ENCODE measurements at regions not wholly inside any gene's neighbourhood (a gene's known extent, or its start where the extent isn't known, plus 50 kb on each side); places are given as distances from the start of the nearest gene placed in this dataset.
"Not testable (repeated sequence)": the region's sequence is repeated elsewhere in the genome, so short reads cannot be mapped to it uniquely, and the experiment has no call there.

DNA sequence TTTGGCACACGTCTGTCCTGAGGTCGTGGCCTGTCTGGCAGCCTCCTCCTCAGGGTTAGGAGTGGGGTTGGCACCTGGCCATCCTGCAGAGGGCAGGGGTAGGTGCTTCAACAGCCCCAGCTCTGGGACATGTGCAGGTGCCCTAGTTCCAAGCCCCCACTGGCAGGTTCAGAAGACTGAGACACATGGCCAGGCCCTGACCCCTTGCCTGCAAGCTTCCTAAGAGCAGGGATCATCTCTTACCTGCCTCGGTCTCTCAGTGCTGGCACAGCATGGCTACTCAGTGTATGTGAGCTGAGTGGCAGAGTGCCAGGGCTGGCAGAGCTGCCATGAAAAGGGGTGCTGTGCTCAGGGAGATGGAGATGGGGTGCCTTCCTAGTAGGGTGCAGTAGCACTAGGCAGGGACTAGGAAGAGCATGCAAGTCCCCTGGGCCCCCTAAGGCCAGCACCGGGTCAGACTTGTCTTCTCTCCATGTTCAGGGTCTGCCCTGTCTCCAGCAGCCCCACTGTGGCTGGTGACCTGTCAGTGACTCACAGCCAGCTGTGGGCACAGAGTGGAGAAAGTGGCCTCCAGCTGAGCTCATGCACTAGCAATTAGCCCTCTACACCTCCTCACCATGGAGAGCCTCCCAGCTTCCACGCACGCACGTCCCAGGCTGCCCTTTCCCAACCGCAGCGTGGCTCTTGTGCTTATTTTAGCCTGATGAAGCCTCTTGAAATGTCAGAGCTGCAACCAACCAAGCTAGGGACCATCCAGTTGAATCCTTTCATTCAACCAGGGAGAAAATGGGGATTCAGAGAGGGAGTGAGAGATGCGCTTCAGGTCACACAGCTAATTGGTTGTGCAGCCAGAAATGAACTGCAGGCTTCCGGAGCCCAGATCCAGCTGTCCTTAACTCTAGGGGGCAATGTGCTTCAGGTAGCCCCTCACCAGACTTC is 116.6 kb downstream of the MRPL14 start:
- DNase-seq = peak; percentile 96

DNA sequence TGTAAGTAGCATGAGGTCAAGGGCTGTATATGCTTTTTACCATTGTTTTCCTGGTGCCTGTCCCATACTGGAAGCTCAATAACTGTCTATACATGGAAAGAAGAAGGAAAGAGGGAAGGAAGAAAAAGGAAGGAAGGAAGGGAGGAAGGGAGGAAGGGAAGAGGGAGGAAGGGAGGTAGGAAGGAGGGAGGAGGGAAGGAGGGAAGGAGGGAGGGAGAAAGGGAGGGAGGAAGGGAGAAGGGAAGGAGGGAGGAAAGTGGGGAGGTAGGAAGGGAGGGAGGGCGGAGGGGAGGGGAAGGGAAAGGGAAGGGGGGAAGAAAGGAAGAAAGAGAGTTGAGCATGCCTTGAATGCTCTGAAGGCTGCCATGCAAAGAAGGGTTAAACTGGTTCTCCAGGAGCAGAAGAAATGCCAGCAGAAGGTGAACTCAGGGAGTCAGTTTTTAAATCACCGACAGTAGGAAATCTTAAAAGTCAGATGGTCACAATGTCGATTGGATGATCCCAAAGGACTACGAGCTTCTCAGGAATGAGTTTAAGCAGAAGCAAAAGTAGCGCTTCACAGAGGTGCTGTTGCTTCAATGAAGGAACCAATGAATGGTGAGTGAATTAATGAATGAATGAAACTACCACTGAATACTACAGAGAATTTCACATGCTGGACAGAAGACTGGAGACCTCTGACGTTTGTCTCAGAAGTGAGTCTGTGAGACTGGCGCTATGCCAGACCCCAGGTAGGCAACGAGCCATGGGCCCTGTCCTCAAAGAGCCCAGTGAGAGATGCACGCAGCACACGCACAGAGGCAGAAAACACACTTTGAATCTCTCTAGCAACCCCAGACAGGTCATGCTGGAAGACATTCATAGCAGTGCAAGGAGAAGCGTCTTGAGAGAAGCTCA is 117.6 kb downstream of the MRPL14 start:
- peak; percentile 76 for DNase-seq

DNA sequence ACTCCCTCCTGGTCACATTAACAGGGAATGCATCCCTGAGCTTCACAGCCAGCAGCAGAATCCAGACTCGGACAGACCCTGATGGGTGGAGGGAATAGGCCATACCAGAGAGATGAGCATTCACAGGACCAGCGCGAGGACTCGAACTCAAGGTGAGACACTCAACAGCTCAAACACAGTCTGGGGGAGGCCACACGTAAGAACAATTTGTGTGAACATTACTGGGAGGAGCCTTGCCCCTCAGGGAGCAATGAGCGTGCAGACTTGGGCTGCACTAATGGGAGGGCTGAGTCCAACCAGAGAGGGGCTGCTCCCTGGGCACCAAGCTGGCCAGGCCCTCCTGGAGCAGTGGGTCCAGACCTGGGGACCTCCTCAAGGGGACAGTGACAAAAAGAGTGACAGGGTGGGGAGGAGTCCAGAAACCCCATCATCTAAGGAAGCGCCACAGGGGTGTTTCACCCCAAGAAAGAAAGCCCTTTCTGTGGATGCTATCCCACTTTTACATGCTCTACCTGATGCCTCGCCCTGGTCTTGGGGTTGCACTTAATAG is 118.4 kb downstream of the MRPL14 start:
- no peak for DNase-seq

DNA sequence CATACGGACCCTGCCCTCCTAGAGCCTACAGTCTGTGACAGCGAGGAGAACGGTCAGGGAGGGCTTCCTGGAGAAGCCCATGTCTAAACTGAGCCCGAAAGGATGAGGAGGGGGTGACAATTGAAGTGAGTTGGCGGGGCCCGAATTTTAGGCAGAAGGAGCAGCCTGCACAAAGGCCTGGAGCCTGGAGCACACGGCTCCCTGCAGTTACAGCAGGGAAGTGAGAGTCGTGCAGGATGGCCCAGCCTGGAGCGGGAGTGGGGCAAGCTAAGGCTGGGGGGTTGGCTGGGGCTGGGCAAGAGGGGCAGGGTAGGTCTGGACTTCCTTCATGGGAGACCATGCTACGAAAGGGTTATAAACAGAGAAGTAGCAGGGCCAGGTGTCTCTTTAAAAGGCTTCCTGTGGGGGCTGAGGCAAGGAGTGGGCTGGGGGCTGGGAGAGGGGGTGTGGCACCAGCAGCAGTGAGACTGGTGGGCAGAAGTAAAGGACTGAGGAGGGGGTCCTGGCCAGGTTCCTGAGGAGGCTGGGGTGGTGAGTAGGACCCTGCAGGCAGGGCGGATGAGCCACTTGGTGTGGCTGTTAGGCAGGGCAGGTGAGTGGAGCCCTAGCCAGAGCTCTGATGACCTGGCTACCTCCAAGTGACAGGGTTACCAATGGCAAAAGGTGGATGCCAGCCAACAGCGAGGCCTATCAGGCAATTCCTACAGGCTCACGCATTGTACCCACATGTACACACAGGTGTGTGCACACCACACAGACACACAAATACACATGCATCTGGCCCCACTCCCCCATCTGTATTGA is 119.2 kb downstream of the MRPL14 start:
- no peak for DNase-seq

DNA sequence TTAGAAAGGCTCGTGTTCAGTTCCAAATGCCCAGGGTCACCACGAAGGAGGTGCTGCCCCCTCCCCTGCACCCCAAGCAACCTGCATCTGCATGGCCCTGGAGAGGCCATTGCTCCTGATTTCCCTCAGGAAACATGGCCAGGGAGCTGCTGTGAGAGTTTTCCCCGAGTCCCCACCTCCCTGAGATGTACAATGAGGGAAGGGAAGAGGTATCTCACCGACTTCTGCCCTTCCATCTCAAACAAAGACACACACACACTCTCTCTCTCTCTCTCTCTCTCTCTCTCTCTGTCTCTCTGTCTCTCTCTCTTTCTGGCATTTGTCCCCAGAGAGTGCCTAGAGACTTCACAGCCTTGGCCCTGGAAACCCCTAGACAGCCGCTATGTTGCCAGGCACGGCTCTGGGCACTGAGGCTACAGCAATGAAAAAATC is 120.4 kb downstream of the MRPL14 start:
- DNase-seq = no peak

DNA sequence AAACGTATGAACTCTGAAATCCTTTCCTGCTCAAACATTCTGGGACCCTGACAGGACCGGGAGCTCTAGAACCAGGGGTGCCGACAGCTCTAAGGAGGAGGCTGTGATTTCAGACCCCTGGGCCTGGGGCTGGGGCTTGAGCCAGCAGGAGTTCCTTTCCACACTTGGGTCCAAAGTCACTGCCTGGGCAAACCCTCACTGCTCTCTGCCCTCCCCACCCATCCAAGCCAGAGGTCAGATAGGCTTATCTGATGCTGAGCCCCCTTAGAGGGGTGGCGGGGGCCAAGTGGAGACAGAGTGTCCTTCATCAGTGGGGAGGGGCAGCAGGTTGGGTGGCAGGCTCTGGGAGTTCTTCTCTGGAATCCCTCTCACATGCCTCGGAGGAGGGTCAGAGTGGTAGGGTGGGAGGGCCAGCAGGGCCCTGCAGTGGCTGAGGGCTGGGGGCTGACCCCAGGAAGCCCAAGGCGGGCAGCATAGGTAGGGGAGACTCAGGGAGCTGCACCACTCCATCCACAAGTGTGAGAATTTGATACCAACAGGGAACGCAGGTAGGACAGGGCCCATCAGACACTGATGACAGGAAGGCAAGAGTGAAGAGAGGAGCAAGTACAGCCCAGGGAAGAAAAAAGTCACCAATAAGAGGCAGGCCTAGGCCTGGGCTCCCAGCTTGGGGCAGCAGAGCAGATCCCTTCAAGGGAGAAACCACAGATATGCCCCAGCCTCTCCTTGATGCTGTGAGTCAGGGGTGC is 121.0 kb downstream of the MRPL14 start:
- no peak for DNase-seq

DNA sequence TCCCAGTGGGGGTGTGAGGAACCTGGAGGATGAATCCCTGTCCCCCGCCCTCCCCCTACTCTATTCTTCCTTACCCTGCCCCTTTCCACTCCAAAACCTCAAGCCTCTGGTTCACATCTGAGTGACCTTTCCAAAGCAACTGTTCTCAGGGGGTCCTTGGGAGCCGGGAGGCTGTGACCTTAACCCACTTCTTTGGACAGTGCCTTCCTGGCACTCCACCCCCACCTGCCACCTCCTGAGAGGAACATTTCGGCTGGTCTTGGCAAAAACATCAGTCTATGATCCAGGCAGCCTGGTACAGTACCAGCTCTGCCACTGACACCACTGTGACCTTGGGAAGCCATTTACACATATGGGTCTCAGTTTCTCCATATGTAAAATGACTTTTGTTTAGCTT is 121.7 kb downstream of the MRPL14 start:
- DNase-seq = no peak

DNA sequence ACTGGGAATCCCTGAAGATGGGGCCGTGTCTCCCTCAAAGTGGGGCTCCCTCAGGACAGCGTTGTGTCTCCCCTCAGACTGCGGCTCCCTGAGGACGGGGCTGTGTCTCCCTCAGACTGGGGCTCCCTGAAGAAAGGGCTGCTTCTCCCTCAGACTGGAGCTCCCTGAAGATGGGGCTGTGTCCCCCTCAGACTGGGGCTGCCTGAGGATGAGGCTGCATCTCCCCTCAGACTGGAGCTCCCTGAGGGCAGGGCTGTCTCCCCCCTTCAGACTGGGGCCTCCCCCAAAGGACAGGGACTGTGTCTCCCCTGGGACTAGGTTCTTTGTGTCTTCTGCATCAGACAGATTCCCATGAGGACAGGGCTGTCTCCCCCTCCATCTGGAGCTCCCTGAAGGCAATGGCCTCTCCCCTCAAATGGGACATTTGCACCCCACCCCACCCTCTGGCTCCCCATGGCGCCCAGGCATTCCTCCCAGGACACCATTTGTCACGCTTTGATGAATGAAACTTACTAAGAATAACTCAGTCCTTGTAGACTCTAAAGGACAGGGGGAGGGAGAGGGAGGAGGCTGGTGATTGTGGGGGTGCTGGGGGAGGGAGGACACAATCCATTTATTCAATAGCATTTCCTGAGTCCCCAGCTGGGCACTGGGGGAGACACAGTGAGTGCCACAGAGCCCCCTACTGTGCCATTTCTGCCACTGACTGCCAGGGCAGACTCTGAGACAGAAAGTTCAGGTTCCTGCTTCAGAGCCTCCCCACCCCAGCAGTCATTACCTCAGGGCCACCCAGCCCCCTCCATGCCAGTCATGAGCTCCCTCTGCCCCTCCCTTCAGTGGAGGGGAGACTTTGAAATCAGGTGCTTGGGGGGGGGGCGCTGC is 122.4 kb downstream of the MRPL14 start:
- DNase-seq = no peak

DNA sequence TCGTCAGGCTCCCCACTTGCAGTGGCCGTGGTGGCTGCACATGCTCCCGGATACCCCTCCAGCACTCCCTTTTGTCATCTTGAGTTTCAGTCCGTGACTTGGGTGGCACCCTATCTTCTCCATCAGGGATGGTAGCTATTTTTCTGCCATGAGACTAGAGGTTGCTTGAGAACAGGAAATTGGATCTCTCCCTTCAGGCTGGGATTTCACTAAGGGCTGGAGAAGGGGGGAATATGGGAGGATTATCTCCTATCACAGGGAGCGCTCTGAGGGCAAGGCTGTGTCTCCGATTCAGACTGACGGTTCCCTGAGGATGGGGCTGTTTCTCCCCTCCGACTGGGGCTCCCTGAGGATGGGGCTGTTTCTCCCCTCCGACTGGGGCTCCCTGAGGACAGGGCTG is 123.1 kb downstream of the MRPL14 start:
- DNase-seq = no peak

DNA sequence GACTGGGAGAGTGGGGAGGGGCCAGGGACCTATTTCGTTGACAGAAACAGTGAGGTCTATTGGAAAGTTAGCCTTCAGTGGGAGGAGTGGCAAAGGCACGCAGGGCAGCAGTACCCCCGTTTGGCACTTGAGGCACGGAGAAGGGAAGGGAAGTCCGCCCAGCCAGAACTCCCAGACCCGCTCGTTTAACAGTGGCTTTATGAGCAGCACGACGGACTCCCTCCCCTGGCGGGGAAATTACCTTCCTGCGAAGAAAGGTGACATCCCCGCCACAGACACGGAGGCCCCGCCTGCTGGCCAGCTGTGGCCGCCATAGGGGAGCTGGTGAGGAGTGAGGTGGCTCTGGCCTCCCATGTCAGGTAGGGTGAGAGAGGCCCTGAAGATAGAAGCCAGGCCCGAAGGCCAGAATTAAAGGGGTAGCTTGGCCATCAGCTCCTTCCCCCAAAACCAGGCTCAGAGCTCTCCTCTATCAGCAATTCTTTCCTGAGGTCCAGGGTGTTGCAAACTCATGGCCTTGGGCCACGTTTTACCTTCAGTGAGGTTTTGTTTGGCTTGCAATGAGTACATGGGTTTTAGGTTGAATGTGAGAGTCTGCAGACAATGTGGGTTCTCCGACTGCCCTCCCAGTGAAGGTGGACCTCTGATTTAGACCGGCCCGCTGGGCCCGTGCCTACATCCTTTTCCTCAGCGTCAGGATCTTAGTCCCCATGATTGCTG is 123.7 kb downstream of the MRPL14 start:
- no peak for DNase-seq

DNA sequence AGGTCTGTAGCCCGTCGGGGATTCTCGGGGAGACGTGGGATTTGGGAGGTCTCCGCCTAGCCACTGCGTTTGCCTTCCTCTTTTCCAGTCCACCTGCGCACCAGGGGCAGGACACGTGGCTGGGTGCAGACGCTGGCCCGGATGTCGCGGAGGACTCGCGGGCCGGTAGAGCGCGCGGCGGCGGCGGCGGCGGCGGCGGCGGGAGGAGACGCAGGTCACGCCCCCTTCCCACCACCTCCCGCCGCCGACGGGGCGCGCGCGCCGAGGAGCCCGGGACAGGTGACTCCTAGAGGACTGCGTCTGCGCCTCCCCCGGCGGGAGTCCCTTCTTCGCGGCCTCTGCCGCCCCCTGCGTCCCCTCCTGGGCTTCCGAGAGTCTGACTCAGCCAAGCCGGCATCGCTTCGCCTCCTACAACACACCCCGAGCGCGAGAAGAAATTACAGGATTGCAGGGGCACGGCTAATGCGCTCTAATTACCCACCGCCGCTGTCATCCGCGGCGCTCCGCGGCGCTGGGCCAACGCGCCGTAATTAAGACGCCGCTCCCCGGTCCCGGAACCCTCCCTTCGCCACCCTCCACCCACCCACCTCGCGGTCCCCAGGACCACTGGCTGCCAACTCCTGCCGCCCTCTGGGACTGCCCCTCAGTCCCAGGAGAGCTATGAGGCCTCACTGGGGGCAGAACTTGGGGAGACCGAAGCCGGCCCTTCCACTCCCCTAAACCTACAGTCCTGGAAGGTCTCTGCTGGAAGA is 124.5 kb downstream of the MRPL14 start:
- peak; percentile 83 for DNase-seq

DNA sequence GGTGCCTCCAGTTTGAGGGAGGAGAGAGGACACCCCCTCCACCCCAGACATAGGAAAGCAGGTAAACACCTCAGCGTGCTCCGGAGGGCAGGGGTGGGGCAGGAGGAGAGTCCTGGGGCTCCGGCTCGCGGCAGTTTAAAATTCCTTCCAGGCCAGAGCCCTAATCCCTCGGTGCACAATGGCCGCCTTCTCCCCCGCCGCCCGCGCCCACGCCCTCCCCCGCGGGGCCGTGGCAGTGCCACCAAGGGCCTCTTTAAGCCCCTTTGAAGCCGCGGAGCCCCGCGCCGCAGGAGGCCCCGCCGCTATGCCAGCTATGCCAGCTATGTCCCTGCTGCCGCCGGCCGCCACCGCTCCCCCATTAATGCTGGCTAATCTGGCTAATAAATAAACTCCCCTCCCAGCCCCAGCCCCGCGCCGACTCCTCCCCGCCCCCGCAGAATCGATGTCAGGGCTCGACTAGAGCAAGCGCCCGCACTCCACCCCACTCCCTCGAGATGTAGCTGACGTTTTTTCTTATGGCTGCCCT is 125.1 kb downstream of the MRPL14 start:
- peak; percentile 30 for DNase-seq

DNA sequence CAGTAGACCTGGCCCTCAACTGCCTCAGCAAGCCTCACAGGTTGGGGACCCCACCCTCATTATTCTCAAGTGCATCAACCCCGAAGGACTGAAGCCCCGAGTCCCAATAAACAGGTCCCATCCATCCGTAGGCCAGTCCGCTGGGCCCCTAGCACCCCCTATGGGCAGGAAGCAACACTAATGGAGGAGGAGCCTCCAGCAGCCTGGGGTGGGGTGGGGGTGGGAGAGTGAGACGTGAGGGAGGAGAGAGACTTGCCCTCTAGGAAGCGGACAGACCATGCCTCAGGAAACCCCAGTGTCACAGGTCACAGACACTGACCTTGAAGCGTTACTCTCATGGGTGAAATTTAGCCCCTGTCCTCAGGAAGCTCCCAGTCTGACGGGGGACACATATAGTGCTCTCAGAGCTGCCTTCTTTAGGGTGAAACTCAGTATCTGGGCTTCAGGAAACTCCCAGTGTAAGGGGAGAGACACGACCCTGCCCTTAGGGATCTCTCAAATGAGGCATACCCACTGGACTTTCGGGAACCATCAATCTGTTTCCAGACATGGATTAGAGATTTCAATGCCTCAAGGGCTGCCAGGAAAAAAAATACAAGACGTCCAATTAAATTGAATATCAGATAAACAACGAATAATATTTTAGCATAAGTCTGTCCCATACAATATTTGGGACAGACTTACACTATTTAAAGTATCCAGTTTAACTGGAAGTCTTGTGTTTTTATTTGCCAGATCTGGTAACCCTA is 125.8 kb downstream of the MRPL14 start:
- DNase-seq = no peak

DNA sequence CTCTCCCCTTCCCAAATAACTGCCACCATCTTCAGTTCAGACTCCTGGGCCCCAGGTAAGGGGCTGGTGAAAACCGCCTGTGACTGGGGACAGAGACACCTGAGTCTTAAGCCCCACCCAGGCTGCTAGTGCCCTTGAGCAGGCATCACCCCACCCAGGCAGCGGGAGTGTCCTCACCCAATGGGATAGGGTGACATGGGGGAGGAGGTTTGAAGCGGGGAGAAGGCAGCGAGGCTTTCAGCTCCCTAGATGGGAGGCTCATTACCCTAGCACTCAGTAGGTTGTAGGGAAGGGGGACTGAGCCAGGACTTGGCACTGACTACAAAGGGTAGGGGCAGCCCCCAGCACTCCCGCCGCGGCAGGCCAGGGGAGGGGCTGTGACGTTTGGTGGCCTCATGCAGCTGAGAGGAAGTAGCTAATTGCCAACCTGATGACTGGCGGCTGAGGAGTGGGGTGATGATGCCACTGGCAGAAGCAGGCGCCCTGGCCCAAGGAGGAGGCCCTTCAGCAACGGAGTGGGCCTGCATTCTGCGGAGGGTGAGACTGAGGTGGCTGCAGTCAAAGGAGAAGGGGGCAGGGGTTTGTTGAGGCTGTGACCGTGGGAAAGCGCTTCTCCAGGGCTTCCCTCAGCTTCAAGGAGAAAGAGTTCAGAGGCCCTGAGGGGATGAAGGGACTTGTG is 126.9 kb downstream of the MRPL14 start:
- peak; percentile 38 for DNase-seq

DNA sequence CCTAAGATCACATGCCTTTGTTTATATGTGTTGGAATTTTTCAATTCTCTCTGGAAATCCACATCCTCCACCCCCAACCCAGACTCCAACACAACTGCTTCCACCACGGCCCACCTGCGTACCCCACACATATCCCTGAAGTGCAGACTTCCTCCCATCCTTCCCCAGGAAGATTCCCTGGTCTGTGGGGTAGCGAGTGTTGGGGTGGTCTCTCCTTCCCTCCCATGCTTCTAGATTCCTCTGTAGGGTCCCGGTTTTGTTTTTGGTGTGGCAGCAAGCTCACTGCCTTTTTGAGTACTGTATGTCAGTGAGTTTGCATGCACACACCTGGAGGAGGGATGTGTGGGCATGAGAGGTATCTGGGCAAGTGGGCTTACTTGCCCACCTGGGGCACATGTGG is 127.6 kb downstream of the MRPL14 start:
- no peak for DNase-seq

DNA sequence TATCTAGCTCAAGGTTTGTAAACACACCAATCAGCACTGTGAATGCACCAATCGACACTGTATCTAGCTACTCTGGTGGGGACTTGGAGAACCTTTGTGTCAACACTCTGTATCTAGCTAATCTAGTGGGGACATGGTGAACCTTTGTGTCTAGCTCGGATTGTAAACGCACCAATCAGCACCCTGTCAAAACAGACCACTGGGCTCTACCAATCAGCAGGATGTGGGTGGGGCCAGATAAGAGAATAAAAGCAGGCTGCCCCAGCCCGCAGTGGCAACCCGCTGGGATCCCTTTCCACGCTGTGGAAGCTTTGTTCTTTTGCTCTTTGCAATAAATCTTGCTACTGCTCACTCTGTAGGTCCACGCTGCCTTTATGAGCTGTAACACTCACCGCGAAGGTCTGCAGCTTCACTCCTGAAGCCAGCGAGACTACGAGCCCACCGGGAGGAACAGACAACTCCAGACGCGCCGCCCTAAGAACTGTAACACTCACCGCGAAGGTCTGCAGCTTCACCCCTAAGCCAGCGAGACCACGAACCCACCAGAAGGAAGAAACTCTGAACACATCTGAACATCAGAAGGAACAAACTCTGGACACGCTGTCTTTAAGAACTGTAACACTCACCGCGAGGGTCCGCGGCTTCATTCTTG is 128.5 kb downstream of the MRPL14 start:
- not testable (repeated sequence) for DNase-seq

DNA sequence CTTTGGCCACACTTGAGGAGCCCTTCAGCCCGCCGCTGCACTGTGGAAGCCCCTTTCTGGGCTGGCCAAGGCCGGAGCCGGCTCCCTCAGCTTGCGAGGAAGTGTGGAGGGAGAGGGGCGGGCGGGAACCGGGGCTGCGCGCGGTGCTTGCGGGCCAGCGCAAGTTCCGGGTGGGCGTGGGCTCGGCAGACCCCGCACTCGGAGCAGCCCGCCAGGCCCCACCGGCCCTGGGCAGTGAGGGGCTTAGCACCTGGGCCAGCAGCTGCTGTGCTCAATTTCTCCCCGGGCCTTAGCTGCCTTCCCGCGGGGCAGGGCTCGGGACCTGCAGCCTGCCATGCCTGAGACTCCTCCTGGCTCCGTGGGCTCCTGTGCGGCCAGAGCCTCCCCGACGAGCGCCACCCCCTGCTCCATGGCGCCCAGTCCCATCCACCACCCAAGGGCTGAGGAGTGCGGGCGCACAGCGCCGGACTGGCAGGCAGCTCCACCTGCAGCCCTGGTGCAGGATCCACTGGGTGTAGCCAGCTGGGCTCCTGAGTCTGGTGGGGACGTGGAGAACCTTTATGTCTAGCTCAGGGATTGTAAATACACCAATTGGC is 129.2 kb downstream of the MRPL14 start:
- DNase-seq = not testable (repeated sequence)
